GM12878 (cell line): ENCODE measurements at regions not wholly inside any gene's neighbourhood (a gene's known extent, or its start where the extent isn't known, plus 50 kb on each side); places are given as distances from the start of the nearest gene placed in this dataset.
"Not testable (repeated sequence)": the region's sequence is repeated elsewhere in the genome, so short reads cannot be mapped to it uniquely, and the experiment has no call there.

Experiments
- ATAC-seq: fragments of 200-7000 bp; cut with Tn5 transposase; 3 replicates; pipeline ENCODE4 v1.9.1; 2020; ENCODE audit warnings: mild to moderate bottlenecking, moderate library complexity
- BruUV-seq: library from RNA; stranded (reverse); fragments of 400-500 nt; replicated peaks from 2 replicates; lab custom pipeline; 2021; lab: Mats Ljungman, UMichigan
- CTCF ChIA-PET: fragments of 300-600 bp; sonication (Branson Sonifier 250); formaldehyde crosslinking; extraction: SDS; loops from one replicate; lab custom pipeline; 2021; ENCODE audit warnings: inconsistent platforms; lab: Yijun Ruan, JAX
- POLR2A ChIA-PET: fragments of 350-600 bp; formaldehyde crosslinking; extraction: SDS; loops from one replicate; lab custom pipeline; 2021; ENCODE audit warnings: inconsistent platforms; lab: Charles Lee
- RAD21 ChIA-PET: fragments of 300-600 bp; sonication (Branson Sonifier 250); formaldehyde crosslinking; loops from one replicate; lab custom pipeline; 2023; ENCODE audit warnings: antibody characterized with exemption; ENCODE audit not compliant: unreplicated experiment; lab: Charles Lee
- SMC1A ChIA-PET: fragments of 300-600 bp; sonication (Branson Sonifier 250); formaldehyde crosslinking; loops from one replicate; lab custom pipeline; 2023; ENCODE audit not compliant: unreplicated experiment, uncharacterized antibody; lab: Charles Lee
- DNase-seq: peaks from one replicate; pipeline ENCODE4 v3.0.0-alpha.2; 2011; ENCODE audit warnings: low read depth, low spot score
- FAIRE-seq: peaks from 3 replicates; lab custom pipeline; 2011; peaks lifted over from hg19 to GRCh38; lab: Jason Lieb, UNC
- H2AFZ ChIP-seq: 2 replicates; pipeline ENCODE4 v1.6.0; 2011; ENCODE audit warnings: low read depth, low read length, control low read depth; ENCODE audit not compliant: control insufficient read depth
- H3K27ac ChIP-seq: 2 replicates; pipeline ENCODE4 v1.5.1; 2011; ENCODE audit warnings: control low read depth; ENCODE audit not compliant: control insufficient read depth, insufficient read depth
- H3K27me3 ChIP-seq, 2 experiments: replicated peaks in 1 of 2; 2 replicates each; pipeline versions ENCODE4 v1.6.0 to v1.6.1; 2011; ENCODE audit warnings: low read length in 1 of 2; ENCODE audit not compliant: control insufficient read depth in 2 of 2, insufficient read depth in 2 of 2
- H3K36me3 ChIP-seq, 2 experiments: 2 replicates each; pipeline ENCODE4 v1.5.1; 2011; ENCODE audit warnings: low read length in 1 of 2; ENCODE audit not compliant: control insufficient read depth in 2 of 2, insufficient read depth in 2 of 2
- H3K4me1 ChIP-seq: 2 replicates; pipeline ENCODE4 v1.6.1; 2011; ENCODE audit warnings: mild to moderate bottlenecking, low read length, moderate library complexity, mixed read lengths; ENCODE audit not compliant: control insufficient read depth, insufficient read depth
- H3K4me2 ChIP-seq: 2 replicates; pipeline ENCODE4 v1.6.0; 2011; ENCODE audit warnings: control low read depth; ENCODE audit not compliant: control insufficient read depth, insufficient read depth
- H3K4me3 ChIP-seq: fragments of 200-600 bp; sonication (generic); 2 replicates; pipeline ENCODE4 v1.5.1; 2016
- H3K79me2 ChIP-seq: 2 replicates; pipeline ENCODE4 v1.6.0; 2011; ENCODE audit warnings: low read length; ENCODE audit not compliant: control insufficient read depth, insufficient read depth
- H3K9ac ChIP-seq: 2 replicates; pipeline ENCODE4 v1.8.0; 2011; ENCODE audit warnings: low read length, control low read depth, mixed read lengths; ENCODE audit not compliant: control insufficient read depth, insufficient read depth
- H3K9me3 ChIP-seq: replicated peaks from 3 replicates; pipeline ENCODE4 v1.5.1; 2011; ENCODE audit warnings: mild to moderate bottlenecking, low read length; ENCODE audit not compliant: control insufficient read depth, insufficient read depth
- H4K20me1 ChIP-seq: 2 replicates; pipeline ENCODE4 v1.6.0; 2011; ENCODE audit not compliant: control insufficient read depth, insufficient read depth
- E4F1 ChIP-seq: fragments of 450-650 bp; IDR thresholded peaks from 2 replicates; pipeline ENCODE4 v1.6.1; 2018; ENCODE audit warnings: borderline replicate concordance, mild to moderate bottlenecking; ENCODE audit not compliant: partially characterized antibody
- MLLT1 ChIP-seq: fragments of 450-650 bp; IDR thresholded peaks from 2 replicates; pipeline ENCODE4 v1.6.1; 2016; ENCODE audit warnings: mild to moderate bottlenecking
- SREBF1 ChIP-seq: IDR thresholded peaks from 2 replicates; pipeline ENCODE4 v1.6.1; 2012; ENCODE audit warnings: mild to moderate bottlenecking, low read length
- WGBS: methylation state at CpG from one replicate; pipeline ENCODE4 v1.1.6; 2016; ENCODE audit warnings: low lambda C conversion rate; ENCODE audit not compliant: insufficient replicate concordance, insufficient coverage; ENCODE audit errors: missing lambda C conversion rate; 5-methylcytosine and 5-hydroxymethylcytosine counted together
- in situ Hi-C: fragments of 300-500 bp; cut with MboI; formaldehyde crosslinking; loops from 9 replicates; pipeline ENCODE4 v1.14.3; 2018; ENCODE audit warnings: mixed read lengths
- intact Hi-C: fragments of 100-400 bp; cut with micrococcal nuclease; formaldehyde crosslinking; loops from one replicate; pipeline ENCODE4 v1.14.2; 2022; ENCODE audit not compliant: unreplicated experiment

GRCh38 chr6:76834399-76834798, 628.9 kb downstream of the HTR1B start (continued):
- no peak for TF ChIP-seq E4F1

- ATAC-seq = no peak
- in situ Hi-C loops = no loop called here
- Histone ChIP-seq H3K4me1 (no peaks in the 10 kb centered on the region), H3K4me2 (no peak overlapping the region), H3K4me3 (no peak overlapping the region), H3K9ac (no peak overlapping the region), H3K79me2 (no peaks in the 10 kb centered on the region), H3K27ac (no peak overlapping the region), H4K20me1 (no peaks in the 10 kb centered on the region), H3K27me3 (no peaks in the 10 kb centered on the region), H3K36me3 (no peaks in the 10 kb centered on the region), H3K9me3 (no peaks in the 10 kb centered on the region), H2AFZ (no peak overlapping the region)
- DNase-seq = no peak
- FAIRE-seq = no peak
- ChIA-PET CTCF (no interaction called here), POLR2A (no interaction called here), SMC1A (interaction anchor here (1.1 kb wide), 1 partner anchor 57 kb away, joined by 3 read pairs; no protein-coding TSS in a partner anchor), RAD21 (no interaction called here)
- 37% methylated on average over 3 of the region's 3 CpGs for WGBS
- BruUV-seq = no TSS peak
- TF ChIP-seq MLLT1 (no peak), SREBF1 (no peak)
- intact Hi-C loops = no loop called here
Observed at GRCh38 chr6:76831299-76831698, 632.0 kb downstream of the HTR1B start.

- FAIRE-seq, DNase-seq, in situ Hi-C loops, H3K27ac ChIP-seq, BruUV-seq, H3K79me2 ChIP-seq, SMC1A ChIA-PET, H3K4me3 ChIP-seq, H3K36me3 ChIP-seq, RAD21 ChIA-PET, H3K4me2 ChIP-seq, POLR2A ChIA-PET, ATAC-seq, H2AFZ ChIP-seq, H3K9me3 ChIP-seq, H3K9ac ChIP-seq, CTCF ChIA-PET, H3K27me3 ChIP-seq, H3K4me1 ChIP-seq, H4K20me1 ChIP-seq, intact Hi-C loops: not testable (repeated sequence)
- WGBS = 18% methylated on average over 6 of the region's 6 CpGs
Observed at GRCh38 chr6:76823578-76823977, 639.7 kb downstream of the HTR1B start.
